ENCODE measurements at regions not wholly inside any gene's neighbourhood (a gene's known extent, or its start where the extent isn't known, plus 50 kb on each side); places are given as distances from the start of the nearest gene placed in this dataset.
A peak's percentile ranks its signal among the peaks of the same experiment; 100 is the strongest.

- WGBS, 2 donors: 76 to 82% methylated on average over 2 of the region's 2 CpGs
- H3K4me1 ChIP-seq (ENCODE audit: control insufficient read depth in 1 of 2, insufficient read depth in 2 of 2, low read length in 2 of 2): no peaks in the 10 kb centered on the region
Observed at GRCh38 chr11:134511255-134511654, 99.2 kb upstream of the B3GAT1 start.

GRCh38 chr11:134510233-134511040 lies 98.4 kb upstream of the B3GAT1 start:
- no peak overlapping the region for H3K27ac ChIP-seq (ENCODE audit: low read depth in 1 of 2, low read length in 2 of 2)

More at GRCh38 chr11:134511255-134511654, 99.2 kb upstream of the B3GAT1 start:
- H3K9me3 ChIP-seq (ENCODE audit: control insufficient read depth, low read length): no peaks in the 10 kb centered on the region
- intact Hi-C loops (cut with DNase I): no loop called here
- H3K27ac ChIP-seq (ENCODE audit: low read depth in 1 of 2, low read length in 2 of 2): no peak overlapping the region
- no peaks in the 10 kb centered on the region for H3K27me3 ChIP-seq (ENCODE audit: control insufficient read depth in 1 of 2, insufficient read depth in 2 of 2, low read length in 1 of 2)
- DNase-seq (peak in 1 of 2 donors; percentile 10), ATAC-seq (ENCODE audit: low FRiP score) (no peak)
- no peaks in the 10 kb centered on the region for H3K36me3 ChIP-seq (ENCODE audit: control insufficient read depth in 1 of 2, insufficient read depth in 2 of 2, low read length in 1 of 2)
- no peak overlapping the region for H3K4me3 ChIP-seq (ENCODE audit: low read length in 2 of 2)

GRCh38 chr11:134509381-134510232 lies 97.6 kb upstream of the B3GAT1 start:
- Histone ChIP-seq H3K4me1 (ENCODE audit: control insufficient read depth in 1 of 2, insufficient read depth in 2 of 2, low read length in 2 of 2) (no peaks in the 10 kb centered on the region), H3K27me3 (ENCODE audit: control insufficient read depth in 1 of 2, insufficient read depth in 2 of 2, low read length in 1 of 2) (no peaks in the 10 kb centered on the region), H3K9me3 (ENCODE audit: control insufficient read depth, low read length) (no peaks in the 10 kb centered on the region), H3K4me3 (ENCODE audit: low read length in 2 of 2) (no peak overlapping the region), H3K27ac (ENCODE audit: low read depth in 1 of 2, low read length in 2 of 2) (no peak overlapping the region), H3K36me3 (ENCODE audit: control insufficient read depth in 1 of 2, insufficient read depth in 2 of 2, low read length in 1 of 2) (no peaks in the 10 kb centered on the region)
- no peak for ATAC-seq (ENCODE audit: low FRiP score)
- 79 to 82% methylated on average over 19 to 20 of the region's 20 CpGs for WGBS, 2 donors
- DNase-seq: peak in 1 of 2 donors; percentile 48
- intact Hi-C loops (cut with DNase I): no loop called here

More at GRCh38 chr11:134510233-134511040, 98.4 kb upstream of the B3GAT1 start:
- DNase-seq: peak in 1 of 2 donors; percentile 62
- WGBS, 2 donors: 71 to 72% methylated on average over 22 of the region's 22 CpGs
- intact Hi-C loops (cut with DNase I): no loop called here
- H3K9me3 ChIP-seq (ENCODE audit: control insufficient read depth, low read length): no peaks in the 10 kb centered on the region
- ATAC-seq (ENCODE audit: low FRiP score): no peak
- H3K36me3 ChIP-seq (ENCODE audit: control insufficient read depth in 1 of 2, insufficient read depth in 2 of 2, low read length in 1 of 2): no peaks in the 10 kb centered on the region
- no peaks in the 10 kb centered on the region for H3K4me1 ChIP-seq (ENCODE audit: control insufficient read depth in 1 of 2, insufficient read depth in 2 of 2, low read length in 2 of 2)
- H3K27me3 ChIP-seq (ENCODE audit: control insufficient read depth in 1 of 2, insufficient read depth in 2 of 2, low read length in 1 of 2): no peaks in the 10 kb centered on the region
- H3K4me3 ChIP-seq (ENCODE audit: low read length in 2 of 2): no peak overlapping the region

GRCh38 chr11:134508219-134508990 lies 96.4 kb upstream of the B3GAT1 start:
- H3K27ac ChIP-seq (ENCODE audit: low read depth in 1 of 2, low read length in 2 of 2): no peak overlapping the region
- H3K4me3 ChIP-seq (ENCODE audit: low read length in 2 of 2): no peak overlapping the region
- H3K4me1 ChIP-seq (ENCODE audit: control insufficient read depth in 1 of 2, insufficient read depth in 2 of 2, low read length in 2 of 2): no peaks in the 10 kb centered on the region
- WGBS, 2 donors: 86 to 93% methylated on average over 17 of the region's 17 CpGs
- H3K9me3 ChIP-seq (ENCODE audit: control insufficient read depth, low read length): no peaks in the 10 kb centered on the region
- no peaks in the 10 kb centered on the region for H3K27me3 ChIP-seq (ENCODE audit: control insufficient read depth in 1 of 2, insufficient read depth in 2 of 2, low read length in 1 of 2)
- H3K36me3 ChIP-seq (ENCODE audit: control insufficient read depth in 1 of 2, insufficient read depth in 2 of 2, low read length in 1 of 2): no peaks in the 10 kb centered on the region
- ATAC-seq (ENCODE audit: low FRiP score) (no peak), DNase-seq (peak in 1 of 2 donors; percentile 61)
- intact Hi-C loops (cut with DNase I): no loop called here

GRCh38 chr11:134506046-134506445 lies 94.0 kb upstream of the B3GAT1 start:
- H3K4me3 ChIP-seq (ENCODE audit: low read length in 2 of 2): no peak overlapping the region
- ATAC-seq (ENCODE audit: low FRiP score) (no peak), DNase-seq (no peak)
- H3K9me3 ChIP-seq (ENCODE audit: control insufficient read depth, low read length): no peaks in the 10 kb centered on the region
- whole genome bisulfite sequencing, 2 donors: 20 to 46% methylated on average over 2 of the region's 2 CpGs
- intact Hi-C loops (cut with DNase I): no loop called here
- no peak overlapping the region for H3K27ac ChIP-seq (ENCODE audit: low read depth in 1 of 2, low read length in 2 of 2)
- H3K27me3 ChIP-seq (ENCODE audit: control insufficient read depth in 1 of 2, insufficient read depth in 2 of 2, low read length in 1 of 2): no peaks in the 10 kb centered on the region
- H3K4me1 ChIP-seq (ENCODE audit: control insufficient read depth in 1 of 2, insufficient read depth in 2 of 2, low read length in 2 of 2): no peaks in the 10 kb centered on the region
- no peaks in the 10 kb centered on the region for H3K36me3 ChIP-seq (ENCODE audit: control insufficient read depth in 1 of 2, insufficient read depth in 2 of 2, low read length in 1 of 2)

- ATAC-seq (ENCODE audit: low FRiP score) (no peak), DNase-seq (peak in 1 of 2 donors; percentile 19)
- no peak overlapping the region for H3K4me3 ChIP-seq (ENCODE audit: low read length in 2 of 2)
- intact Hi-C loops (cut with DNase I): no loop called here
- H3K27me3 ChIP-seq (ENCODE audit: control insufficient read depth in 1 of 2, insufficient read depth in 2 of 2, low read length in 1 of 2): no peaks in the 10 kb centered on the region
- H3K27ac ChIP-seq (ENCODE audit: low read depth in 1 of 2, low read length in 2 of 2): no peak overlapping the region
- WGBS, 2 donors: 60 to 69% methylated on average over 3 of the region's 3 CpGs
- no peaks in the 10 kb centered on the region for H3K9me3 ChIP-seq (ENCODE audit: control insufficient read depth, low read length)
- H3K4me1 ChIP-seq (ENCODE audit: control insufficient read depth in 1 of 2, insufficient read depth in 2 of 2, low read length in 2 of 2): no peaks in the 10 kb centered on the region
- no peaks in the 10 kb centered on the region for H3K36me3 ChIP-seq (ENCODE audit: control insufficient read depth in 1 of 2, insufficient read depth in 2 of 2, low read length in 1 of 2)
Observed at GRCh38 chr11:134505125-134505524, 93.1 kb upstream of the B3GAT1 start.

GRCh38 chr11:134504146-134504905 lies 92.3 kb upstream of the B3GAT1 start:
- Histone ChIP-seq H3K9me3 (ENCODE audit: control insufficient read depth, low read length) (no peaks in the 10 kb centered on the region), H3K4me3 (ENCODE audit: low read length in 2 of 2) (no peak overlapping the region), H3K36me3 (ENCODE audit: control insufficient read depth in 1 of 2, insufficient read depth in 2 of 2, low read length in 1 of 2) (no peaks in the 10 kb centered on the region), H3K4me1 (ENCODE audit: control insufficient read depth in 1 of 2, insufficient read depth in 2 of 2, low read length in 2 of 2) (no peaks in the 10 kb centered on the region), H3K27me3 (ENCODE audit: control insufficient read depth in 1 of 2, insufficient read depth in 2 of 2, low read length in 1 of 2) (no peaks in the 10 kb centered on the region), H3K27ac (ENCODE audit: low read depth in 1 of 2, low read length in 2 of 2) (no peak overlapping the region)
- DNase-seq (peak in 1 of 2 donors; percentile 30), ATAC-seq (ENCODE audit: low FRiP score) (no peak)
- intact Hi-C loops (cut with DNase I): no loop called here
- 67 to 80% methylated on average over 16 of the region's 16 CpGs for WGBS, 2 donors

GRCh38 chr11:134503596-134503995 lies 91.6 kb upstream of the B3GAT1 start:
- Histone ChIP-seq H3K9me3 (ENCODE audit: control insufficient read depth, low read length) (peaks cover 2% of the 10 kb centered on the region), H3K4me3 (ENCODE audit: low read length in 2 of 2) (no peak overlapping the region), H3K4me1 (ENCODE audit: control insufficient read depth in 1 of 2, insufficient read depth in 2 of 2, low read length in 2 of 2) (no peaks in the 10 kb centered on the region), H3K36me3 (ENCODE audit: control insufficient read depth in 1 of 2, insufficient read depth in 2 of 2, low read length in 1 of 2) (no peaks in the 10 kb centered on the region), H3K27ac (ENCODE audit: low read depth in 1 of 2, low read length in 2 of 2) (no peak overlapping the region), H3K27me3 (ENCODE audit: control insufficient read depth in 1 of 2, insufficient read depth in 2 of 2, low read length in 1 of 2) (no peaks in the 10 kb centered on the region)
- DNase-seq (peak in 1 of 2 donors; percentile 47), ATAC-seq (ENCODE audit: low FRiP score) (no peak)
- WGBS, 2 donors: 87 to 90% methylated on average over 16 of the region's 16 CpGs
- intact Hi-C loops (cut with DNase I): no loop called here

Data from aorta (tissue), 5 donors.